GM23338 (cell line): ENCODE measurements at regions not wholly inside any gene's neighbourhood (a gene's known extent, or its start where the extent isn't known, plus 50 kb on each side); places are given as distances from the start of the nearest gene placed in this dataset.

Experiments
- ATAC-seq: fragments of 200-7000 bp; cut with Tn5 transposase; 3 replicates; pipeline ENCODE4 v1.9.1; 2020
- DNase-seq: peaks from one replicate; pipeline ENCODE4 v3.0.0-alpha.2; 2015; ENCODE audit warnings: low spot score
- H2AFZ ChIP-seq: fragments of 200-600 bp; sonication (generic); 2 replicates; pipeline ENCODE4 v1.8.0; 2016; ENCODE audit warnings: antibody characterized with exemption, mild to moderate bottlenecking, moderate library complexity
- H3F3A ChIP-seq: fragments of 200-600 bp; sonication (generic); replicated peaks from 2 replicates; pipeline ENCODE4 v1.8.0; 2017; ENCODE audit warnings: antibody characterized with exemption, mixed run types, low read depth
- H3K27ac ChIP-seq: fragments of 200-600 bp; sonication (generic); 2 replicates; pipeline ENCODE4 v1.6.1; 2016; ENCODE audit warnings: low read depth
- H3K27me3 ChIP-seq: fragments of 200-600 bp; sonication (generic); 2 replicates; pipeline ENCODE4 v1.8.0; 2016; ENCODE audit warnings: mild to moderate bottlenecking, mixed run types, moderate library complexity; ENCODE audit not compliant: insufficient read depth
- H3K36me3 ChIP-seq: fragments of 200-600 bp; sonication (generic); 2 replicates; pipeline ENCODE4 v1.8.0; 2016; ENCODE audit warnings: mild to moderate bottlenecking; ENCODE audit not compliant: insufficient read depth
- H3K4me1 ChIP-seq: fragments of 200-600 bp; sonication (generic); 2 replicates; pipeline ENCODE4 v1.8.0; 2016; ENCODE audit warnings: mild to moderate bottlenecking, moderate library complexity; ENCODE audit not compliant: insufficient read depth
- H3K4me2 ChIP-seq: fragments of 200-600 bp; sonication (generic); 2 replicates; pipeline ENCODE4 v1.7.1; 2017; ENCODE audit warnings: mixed run types
- H3K4me3 ChIP-seq: fragments of 200-600 bp; sonication (generic); 2 replicates; pipeline ENCODE4 v1.6.1; 2016; ENCODE audit warnings: mixed run types
- H3K79me2 ChIP-seq: fragments of 200-600 bp; sonication (generic); replicated peaks from 2 replicates; pipeline ENCODE4 v1.8.0; 2017; ENCODE audit warnings: mild to moderate bottlenecking; ENCODE audit not compliant: insufficient read depth
- H3K9me2 ChIP-seq: fragments of 200-600 bp; sonication (generic); 2 replicates; pipeline ENCODE4 v1.8.0; 2017; ENCODE audit not compliant: insufficient read depth
- H4K20me1 ChIP-seq: fragments of 200-600 bp; sonication (generic); replicated peaks from 2 replicates; pipeline ENCODE4 v1.8.0; 2017; ENCODE audit warnings: mild to moderate bottlenecking; ENCODE audit not compliant: insufficient read depth
- H3K27ac Mint-ChIP-seq: 2 replicates; pipeline ENCODE4 v1.8.0; 2020; ENCODE audit warnings: inconsistent platforms, mild to moderate bottlenecking, moderate library complexity, mixed read lengths
- H3K27me3 Mint-ChIP-seq: 3 replicates; pipeline ENCODE4 v1.8.0; 2022; ENCODE audit warnings: low read depth, mild to moderate bottlenecking, moderate library complexity, mixed read lengths, inconsistent platforms; ENCODE audit not compliant: insufficient read depth, poor library complexity
- H3K36me3 Mint-ChIP-seq: 3 replicates; pipeline ENCODE4 v1.8.0; 2021; ENCODE audit warnings: low read depth, mild to moderate bottlenecking, inconsistent platforms, moderate library complexity, mixed read lengths
- H3K4me1 Mint-ChIP-seq: 3 replicates; pipeline ENCODE4 v1.8.0; 2020; ENCODE audit warnings: mild to moderate bottlenecking, inconsistent platforms, mixed read lengths
- H3K4me3 Mint-ChIP-seq: 3 replicates; pipeline ENCODE4 v1.8.0; 2021; ENCODE audit warnings: moderate library complexity, mild to moderate bottlenecking, inconsistent platforms, mixed read lengths
- H3K9me3 Mint-ChIP-seq: 3 replicates; pipeline ENCODE4 v1.8.0; 2020; ENCODE audit warnings: moderate library complexity, mild to moderate bottlenecking, inconsistent platforms, mixed read lengths
- CREB1 ChIP-seq: fragments of 250-450 bp; sonication (Bioruptor Pico); IDR thresholded peaks from 2 replicates; pipeline ENCODE4 v1.5.0; 2020; ENCODE audit warnings: low read depth, mild to moderate bottlenecking, moderate library complexity
- CTCF ChIP-seq, 2 experiments: fragments of 200-600 bp in 1 of 2; sonication (generic) in 1 of 2; conservative IDR thresholded peaks; 2 replicates each; pipeline versions ENCODE4 v1.5.1 to v1.6.1; 2016 to 2017; ENCODE audit warnings: antibody characterized with exemption in 2 of 2, low read depth in 2 of 2, mild to moderate bottlenecking in 2 of 2, moderate library complexity in 1 of 2
- ETS1 ChIP-seq: IDR thresholded peaks from 2 replicates; pipeline ENCODE4 v1.6.1; 2016; ENCODE audit warnings: antibody characterized with exemption
- EZH2 ChIP-seq: fragments of 200-600 bp; sonication (generic); IDR thresholded peaks from one replicate; pipeline ENCODE4 v1.8.0; 2017; ENCODE audit warnings: antibody characterized with exemption, mild to moderate bottlenecking, low read depth; ENCODE audit not compliant: unreplicated experiment
- EZH2phosphoT487 ChIP-seq: fragments of 200-600 bp; sonication (generic); IDR thresholded peaks from one replicate; pipeline ENCODE4 v1.8.1; 2018; ENCODE audit warnings: antibody characterized with exemption; ENCODE audit not compliant: unreplicated experiment
- JUNB ChIP-seq: IDR thresholded peaks from one replicate; pipeline ENCODE4 v1.6.1; 2016; ENCODE audit warnings: antibody characterized with exemption; ENCODE audit not compliant: unreplicated experiment
- NANOG ChIP-seq: IDR thresholded peaks from 2 replicates; pipeline ENCODE4 v1.6.1; 2016; ENCODE audit warnings: antibody characterized with exemption, borderline replicate concordance
- POLR2AphosphoS5 ChIP-seq: IDR thresholded peaks from 2 replicates; pipeline ENCODE4 v1.6.1; 2016; ENCODE audit warnings: antibody characterized with exemption, low read depth
- REST ChIP-seq: IDR thresholded peaks from one replicate; pipeline ENCODE4 v1.6.1; 2018; ENCODE audit warnings: antibody characterized with exemption; ENCODE audit not compliant: unreplicated experiment
- STAT1 ChIP-seq: IDR thresholded peaks from one replicate; pipeline ENCODE4 v1.6.1; 2016; ENCODE audit warnings: antibody characterized with exemption; ENCODE audit not compliant: unreplicated experiment
- ZNF114 ChIP-seq: fragments of 250-450 bp; sonication (Bioruptor Pico); IDR thresholded peaks from 2 replicates; pipeline ENCODE4 v1.5.0; 2020; ENCODE audit warnings: mild to moderate bottlenecking, moderate library complexity
- ZNF331 ChIP-seq: fragments of 250-450 bp; sonication (Bioruptor Pico); IDR thresholded peaks from 2 replicates; pipeline ENCODE4 v1.5.0; 2020; ENCODE audit warnings: low read depth, mild to moderate bottlenecking, moderate library complexity
- ZNF462 ChIP-seq: fragments of 250-450 bp; sonication (Bioruptor Pico); IDR thresholded peaks from 2 replicates; pipeline ENCODE4 v1.5.0; 2020; ENCODE audit warnings: mild to moderate bottlenecking, moderate library complexity

GRCh38 chr7:17185690-17186070 is 112.8 kb upstream of the AHR start:
- Mint-ChIP-seq H3K4me3 (no peak overlapping the region), H3K36me3 (no peaks in the 10 kb centered on the region), H3K27ac (no peak overlapping the region; the same call in 1 of the 2 replicates), H3K4me1 (peaks cover 9% of the 10 kb centered on the region), H3K27me3 (peaks cover 5% of the 10 kb centered on the region), H3K9me3 (no peaks in the 10 kb centered on the region)
- DNase-seq (no peak), ATAC-seq (no peak)
- Histone ChIP-seq H3K27me3 (no peaks in the 10 kb centered on the region), H3K36me3 (no peaks in the 10 kb centered on the region), H3K4me2 (no peak overlapping the region), H3K79me2 (no peaks in the 10 kb centered on the region), H2AFZ (no peak overlapping the region), H3K27ac (no peak overlapping the region), H3K9me2 (no peaks in the 10 kb centered on the region), H3K4me1 (peaks cover 10% of the 10 kb centered on the region; the same call in 1 of the 2 replicates), H3K4me3 (no peak overlapping the region), H3F3A (no peaks in the 10 kb centered on the region), H4K20me1 (no peaks in the 10 kb centered on the region)
- TF ChIP-seq NANOG = no peak
- no peak for TF ChIP-seq ZNF462 (CRISPR knock-in tag)
- no peak for TF ChIP-seq ZNF114
- TF ChIP-seq CREB1 = no peak
- no peak for TF ChIP-seq EZH2
- no peak for TF ChIP-seq CTCF (conservative IDR thresholded peaks at IDR 0.05; ENCODE audit: low read depth in 2 of 2)
- no peak for TF ChIP-seq ETS1
- no peak for TF ChIP-seq REST
- TF ChIP-seq POLR2AphosphoS5 = no peak
- no peak for TF ChIP-seq EZH2phosphoT487
- TF ChIP-seq STAT1 = no peak
- TF ChIP-seq JUNB = no peak
- TF ChIP-seq ZNF331 (CRISPR knock-in tag) = no peak
